Brain microvascular endothelial cell (primary cell): ENCODE measurements at regions not wholly inside any gene's neighbourhood (a gene's known extent, or its start where the extent isn't known, plus 50 kb on each side); places are given as distances from the start of the nearest gene placed in this dataset.
"Not testable (repeated sequence)": the region's sequence is repeated elsewhere in the genome, so short reads cannot be mapped to it uniquely, and the experiment has no call there.

Experiments
- DNase-seq: peaks from one replicate; pipeline ENCODE4 v3.0.0-alpha.2; 2020
- H3K27ac ChIP-seq: fragments of 250-450 bp; sonication (Bioruptor Pico); 2 replicates; pipeline ENCODE4 v1.5.1; 2020; ENCODE audit warnings: mild to moderate bottlenecking, moderate library complexity
- H3K27me3 ChIP-seq: fragments of 250-450 bp; sonication (Bioruptor Pico); replicated peaks from 2 replicates; pipeline ENCODE4 v1.5.1; 2020; ENCODE audit warnings: mild to moderate bottlenecking
- H3K36me3 ChIP-seq: fragments of 250-450 bp; sonication (Bioruptor Pico); replicated peaks from 2 replicates; pipeline ENCODE4 v1.5.1; 2020; ENCODE audit warnings: mild to moderate bottlenecking
- H3K4me3 ChIP-seq: 2 replicates; pipeline ENCODE4 v1.5.1; 2011; ENCODE audit warnings: low read depth, mild to moderate bottlenecking, control low read depth, low read length, moderate library complexity
- in situ Hi-C: cut with HindIII; loops from 2 replicates; pipeline ENCODE4 v1.10.0; 2017; ENCODE audit warnings: low sequenced_read_pairs, low pct_ligation_motif_present
- TF ChIP-seq, protein P1 (sequence below): IDR thresholded peaks from 2 replicates; pipeline ENCODE4 v1.5.1; 2011; ENCODE audit warnings: low read depth, mild to moderate bottlenecking, moderate library complexity, low read length, control low read depth, inconsistent platforms; ENCODE audit errors: missing control alignments

DNA sequence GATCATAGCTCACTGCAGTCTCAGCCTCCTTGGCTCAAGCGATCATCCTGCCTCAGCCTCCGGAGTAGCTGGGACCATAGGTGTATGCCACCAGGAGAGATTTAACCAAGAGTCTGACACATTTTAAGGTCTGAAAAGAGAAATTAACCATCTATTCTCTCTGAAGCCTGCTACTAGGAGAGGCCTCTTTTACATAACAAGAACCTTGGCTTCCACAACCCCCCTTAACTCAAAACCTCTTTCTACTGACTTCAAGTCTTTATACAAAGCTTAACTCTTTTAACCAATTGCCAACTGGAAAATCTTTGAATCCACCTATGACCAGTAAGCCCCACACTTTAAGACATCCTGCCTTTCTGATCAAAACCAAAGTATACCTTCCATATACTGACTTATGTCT is 279.9 kb upstream of the CELF4 start:
- no peak overlapping the region for H3K27ac ChIP-seq
- no peaks in the 10 kb centered on the region for H3K27me3 ChIP-seq
- no peak for DNase-seq
- no peak overlapping the region for H3K4me3 ChIP-seq
- in situ Hi-C loops, result no loop called here
- no peaks in the 10 kb centered on the region for H3K36me3 ChIP-seq
- TF ChIP-seq, protein P1, sequence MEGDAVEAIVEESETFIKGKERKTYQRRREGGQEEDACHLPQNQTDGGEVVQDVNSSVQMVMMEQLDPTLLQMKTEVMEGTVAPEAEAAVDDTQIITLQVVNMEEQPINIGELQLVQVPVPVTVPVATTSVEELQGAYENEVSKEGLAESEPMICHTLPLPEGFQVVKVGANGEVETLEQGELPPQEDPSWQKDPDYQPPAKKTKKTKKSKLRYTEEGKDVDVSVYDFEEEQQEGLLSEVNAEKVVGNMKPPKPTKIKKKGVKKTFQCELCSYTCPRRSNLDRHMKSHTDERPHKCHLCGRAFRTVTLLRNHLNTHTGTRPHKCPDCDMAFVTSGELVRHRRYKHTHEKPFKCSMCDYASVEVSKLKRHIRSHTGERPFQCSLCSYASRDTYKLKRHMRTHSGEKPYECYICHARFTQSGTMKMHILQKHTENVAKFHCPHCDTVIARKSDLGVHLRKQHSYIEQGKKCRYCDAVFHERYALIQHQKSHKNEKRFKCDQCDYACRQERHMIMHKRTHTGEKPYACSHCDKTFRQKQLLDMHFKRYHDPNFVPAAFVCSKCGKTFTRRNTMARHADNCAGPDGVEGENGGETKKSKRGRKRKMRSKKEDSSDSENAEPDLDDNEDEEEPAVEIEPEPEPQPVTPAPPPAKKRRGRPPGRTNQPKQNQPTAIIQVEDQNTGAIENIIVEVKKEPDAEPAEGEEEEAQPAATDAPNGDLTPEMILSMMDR, result no peak

DNA sequence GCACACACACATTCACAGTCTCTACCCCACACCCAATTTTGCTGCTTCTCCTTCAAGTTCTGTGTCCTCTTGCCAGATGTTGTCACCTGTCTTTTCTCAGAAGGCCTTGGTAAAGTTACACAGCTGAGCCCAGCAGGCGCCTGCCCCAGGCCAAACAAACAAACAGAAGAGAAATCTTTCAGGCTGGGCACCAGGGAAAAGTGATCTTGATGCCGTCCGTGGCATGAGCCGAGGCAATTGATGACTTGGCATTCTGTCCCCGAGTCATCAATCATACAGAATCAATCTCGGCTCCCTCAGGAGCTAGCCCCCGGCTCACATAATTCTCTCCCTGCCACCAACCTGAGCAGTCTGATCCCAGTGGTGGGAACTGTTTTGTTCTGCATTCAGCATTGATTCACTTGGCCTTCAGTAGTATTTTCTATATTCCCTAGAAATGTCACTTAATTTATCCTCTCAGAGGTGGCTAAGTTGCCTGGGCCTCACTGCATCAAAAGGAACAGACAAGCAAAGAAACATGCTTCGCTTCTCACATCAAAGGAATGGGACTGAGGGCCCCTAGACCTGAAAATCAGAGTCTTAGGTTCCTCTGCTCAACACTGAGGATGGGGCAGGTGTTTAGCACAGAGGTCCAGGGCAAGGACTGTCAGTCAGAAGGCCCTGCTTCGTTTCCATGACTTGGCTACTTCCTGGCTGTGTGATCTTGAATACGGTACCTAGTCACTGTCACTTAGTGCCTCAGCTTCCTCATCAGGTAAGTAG is 278.8 kb upstream of the CELF4 start:
- in situ Hi-C loops, result no loop called here
- TF ChIP-seq, protein P1, result no peak
- Histone ChIP-seq H3K36me3 (no peaks in the 10 kb centered on the region), H3K4me3 (no peak overlapping the region), H3K27ac (no peak overlapping the region), H3K27me3 (no peaks in the 10 kb centered on the region)
- DNase-seq, result no peak

DNA sequence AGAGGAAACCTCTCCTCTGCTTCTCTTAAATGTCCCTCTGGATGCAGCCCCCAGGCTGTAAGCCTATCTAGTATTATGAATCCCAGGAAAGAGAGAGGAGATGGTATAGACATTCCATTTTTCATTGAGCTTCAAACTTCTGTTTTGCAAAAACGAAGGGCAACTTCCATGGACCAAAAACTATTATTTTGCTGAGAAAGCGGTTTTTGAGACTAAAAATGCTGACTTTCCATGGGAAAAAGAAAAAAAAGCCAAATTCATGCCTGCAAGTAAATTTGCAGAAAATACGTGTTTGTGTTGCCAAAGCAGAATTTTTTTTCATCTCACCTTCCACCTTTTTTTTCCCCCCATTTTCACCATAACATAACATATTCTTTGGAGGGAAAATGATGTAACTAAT is 272.5 kb upstream of the CELF4 start:
- Histone ChIP-seq H3K27ac (no peak overlapping the region), H3K4me3 (no peak overlapping the region), H3K36me3 (no peaks in the 10 kb centered on the region), H3K27me3 (no peaks in the 10 kb centered on the region)
- DNase-seq, result no peak
- TF ChIP-seq, protein P1, result no peak
- in situ Hi-C loops, result no loop called here

DNA sequence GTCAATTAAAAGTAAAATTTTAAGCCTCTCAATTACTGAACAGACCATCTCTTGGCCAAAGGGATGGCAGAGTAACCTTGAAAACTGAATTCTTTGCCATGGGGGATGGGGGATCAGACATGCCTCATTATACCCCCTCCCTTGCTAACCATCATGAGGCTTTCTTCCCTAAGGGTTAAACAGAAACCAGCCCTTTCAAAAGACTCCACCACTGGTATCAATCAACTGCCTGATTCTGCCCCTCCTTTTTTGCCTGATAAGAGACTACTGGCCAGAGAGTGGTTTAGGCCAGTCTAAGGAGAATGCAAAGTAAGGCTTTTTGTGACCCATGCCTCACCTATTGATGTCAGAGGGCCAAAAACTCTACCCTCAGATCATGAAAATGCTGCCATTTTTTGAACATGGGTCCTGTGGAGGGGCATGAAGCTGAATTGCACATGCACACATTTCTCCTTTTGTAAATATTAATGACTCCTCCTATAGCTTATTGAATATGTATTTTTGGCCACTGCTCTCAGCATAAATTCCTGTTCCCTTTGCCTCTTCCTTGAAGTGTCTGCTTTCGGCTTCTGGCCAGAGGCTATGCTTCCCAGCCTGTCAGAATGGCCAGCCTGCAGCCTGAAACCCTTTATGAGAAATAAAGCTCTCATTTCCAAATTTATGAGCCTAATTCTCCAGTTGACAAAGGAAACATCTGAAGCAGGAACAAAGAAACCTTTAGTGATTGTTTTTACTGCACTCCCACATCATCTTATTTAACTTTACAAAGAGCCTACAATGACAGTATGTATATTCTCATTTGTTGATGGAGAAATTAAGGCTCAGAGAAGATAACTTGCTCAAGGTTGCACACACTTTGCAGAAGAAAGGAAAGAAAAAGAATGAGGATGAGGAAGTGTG is 270.7 kb upstream of the CELF4 start:
- DNase-seq, result no peak
- TF ChIP-seq, protein P1, result no peak
- Histone ChIP-seq H3K36me3 (no peaks in the 10 kb centered on the region), H3K4me3 (no peak overlapping the region), H3K27ac (no peak overlapping the region), H3K27me3 (no peaks in the 10 kb centered on the region)
- in situ Hi-C loops, result no loop called here

DNA sequence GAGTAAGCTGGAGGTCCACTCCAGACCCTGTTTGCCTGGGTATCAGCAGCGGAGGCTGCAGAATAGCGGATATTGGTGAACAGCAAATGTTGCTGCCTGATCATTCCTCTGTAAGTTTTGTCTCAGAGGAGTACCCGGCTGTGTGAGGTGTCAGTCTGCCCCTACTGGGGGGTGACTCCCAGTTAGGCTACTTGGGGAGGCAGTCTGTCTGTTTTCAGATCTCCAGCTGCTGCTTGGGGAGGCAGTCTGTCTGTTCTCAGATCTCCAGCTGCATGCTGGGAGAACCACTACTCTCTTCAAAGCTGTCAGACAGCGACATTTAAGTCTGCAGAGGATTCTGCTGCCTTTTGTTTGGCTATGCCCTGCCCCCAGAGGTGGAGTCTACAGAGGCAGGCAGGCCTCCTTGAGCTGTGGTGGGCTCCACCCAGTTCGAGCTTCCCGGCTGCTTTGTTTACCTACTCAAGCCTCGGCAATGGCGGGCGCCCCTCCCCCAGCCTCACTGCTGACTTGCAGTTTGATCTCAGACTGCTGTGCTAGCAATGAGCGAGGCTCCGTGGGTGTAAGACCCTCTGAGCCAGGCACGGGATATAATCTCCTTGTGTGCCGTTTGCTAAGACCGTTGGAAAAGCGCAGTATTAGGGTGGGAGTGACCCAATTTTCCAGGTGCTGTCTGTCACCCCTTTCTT is 266.6 kb upstream of the CELF4 start:
- DNase-seq, H3K27ac ChIP-seq, in situ Hi-C loops, H3K27me3 ChIP-seq, H3K36me3 ChIP-seq, H3K4me3 ChIP-seq: not testable (repeated sequence)

DNA sequence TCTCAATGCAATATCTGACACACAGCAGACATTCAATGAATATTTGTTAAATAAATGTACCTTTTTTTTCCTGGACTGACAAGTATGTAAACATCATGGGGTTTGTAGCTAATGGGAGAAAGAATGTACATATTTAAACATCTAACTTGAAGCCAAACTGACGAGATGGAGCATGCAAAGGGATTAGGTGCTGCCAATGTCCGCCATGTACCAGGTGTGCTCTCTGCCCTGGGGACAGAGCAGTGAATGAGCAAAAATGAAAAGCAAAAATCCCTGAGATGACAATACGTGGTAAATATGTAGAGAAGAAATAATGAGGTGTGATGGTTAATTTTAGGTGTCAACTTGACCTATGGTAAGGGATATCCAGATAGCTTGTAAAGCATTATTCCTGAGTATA is 247.4 kb upstream of the CELF4 start:
- no peak for DNase-seq
- in situ Hi-C loops, result no loop called here
- Histone ChIP-seq H3K27me3 (no peaks in the 10 kb centered on the region), H3K4me3 (no peak overlapping the region), H3K27ac (no peak overlapping the region), H3K36me3 (no peaks in the 10 kb centered on the region)
- TF ChIP-seq, protein P1, result no peak
